ENCODE measurements at regions not wholly inside any gene's neighbourhood (a gene's known extent, or its start where the extent isn't known, plus 50 kb on each side); places are given as distances from the start of the nearest gene placed in this dataset.

GRCh38 chr2:35651688-35652323 is 703.8 kb upstream of the CRIM1 start:
- TF ChIP-seq ZNF621 (tag by site-specific recombination; IDR thresholded peaks at IDR 0.05) (no peak), GLIS1 (tag by site-specific recombination; IDR thresholded peaks at IDR 0.05) (no peak)
- H3K4me3 ChIP-seq (ENCODE audit: low read depth, low read length): no peak overlapping the region
- no peaks in the 10 kb centered on the region for H3K4me1 ChIP-seq (ENCODE audit: control insufficient read depth, insufficient read depth, low read length)
- POLR2A ChIA-PET: no interaction called here
- CTCF ChIA-PET: no interaction called here
- no peak overlapping the region for H3K27ac ChIP-seq (ENCODE audit: extremely low read depth, low read depth, low read length)
- H3K36me3 ChIP-seq (ENCODE audit: control insufficient read depth in 2 of 2, insufficient read depth in 1 of 2, low read length in 2 of 2): no peaks in the 10 kb centered on the region
- no peaks in the 10 kb centered on the region for H3K9me3 ChIP-seq (ENCODE audit: control insufficient read depth, insufficient read depth, low read depth, low read length)

GRCh38 chr2:35614640-35615039 is 740.9 kb upstream of the CRIM1 start:
- H3K9me3 ChIP-seq (ENCODE audit: control insufficient read depth, insufficient read depth, low read depth, low read length): no peaks in the 10 kb centered on the region
- H3K36me3 ChIP-seq (ENCODE audit: control insufficient read depth in 2 of 2, insufficient read depth in 1 of 2, low read length in 2 of 2): no peaks in the 10 kb centered on the region
- TF ChIP-seq TRIM28 (IDR thresholded peaks at IDR 0.05; ENCODE audit: borderline replicate concordance, low read length) (no peak), PRDM2 (tag by site-specific recombination; IDR thresholded peaks at IDR 0.05; ENCODE audit: borderline replicate concordance) (no peak), ZNF785 (tag by site-specific recombination; IDR thresholded peaks at IDR 0.05) (no peak), ZNF548 (tag by site-specific recombination; IDR thresholded peaks at IDR 0.05) (no peak), ZNF155 (tag by site-specific recombination; IDR thresholded peaks at IDR 0.05) (no peak), ZNF19 (tag by site-specific recombination; IDR thresholded peaks at IDR 0.05; ENCODE audit: low read depth) (no peak), PRDM1 (tag by site-specific recombination; IDR thresholded peaks at IDR 0.05) (no peak), ZNF184 (tag by site-specific recombination; IDR thresholded peaks at IDR 0.05) (no peak), BCL11A (tag by site-specific recombination; IDR thresholded peaks at IDR 0.05; ENCODE audit: low read depth) (no peak), HOXA7 (CRISPR knock-in tag; IDR thresholded peaks at IDR 0.05; ENCODE audit: borderline replicate concordance) (no peak), ZNF843 (tag by site-specific recombination; IDR thresholded peaks at IDR 0.05) (no peak), YY1 (tag by site-specific recombination; IDR thresholded peaks at IDR 0.05) (no peak), RBAK (tag by site-specific recombination; IDR thresholded peaks at IDR 0.05) (no peak)
- ChIA-PET POLR2A (no interaction called here), CTCF (no interaction called here)
- no peak overlapping the region for H3K4me3 ChIP-seq (ENCODE audit: low read depth, low read length)
- no peaks in the 10 kb centered on the region for H3K4me1 ChIP-seq (ENCODE audit: control insufficient read depth, insufficient read depth, low read length)
- no peak overlapping the region for H3K27ac ChIP-seq (ENCODE audit: extremely low read depth, low read depth, low read length)

GRCh38 chr2:35606394-35606793 is 749.2 kb upstream of the CRIM1 start:
- ChIA-PET POLR2A (no interaction called here), CTCF (no interaction called here)
- Histone ChIP-seq H3K27ac (ENCODE audit: extremely low read depth, low read depth, low read length) (no peak overlapping the region), H3K4me1 (ENCODE audit: control insufficient read depth, insufficient read depth, low read length) (no peaks in the 10 kb centered on the region), H3K4me3 (ENCODE audit: low read depth, low read length) (no peak overlapping the region), H3K36me3 (ENCODE audit: control insufficient read depth in 2 of 2, insufficient read depth in 1 of 2, low read length in 2 of 2) (no peaks in the 10 kb centered on the region), H3K9me3 (ENCODE audit: control insufficient read depth, insufficient read depth, low read depth, low read length) (no peaks in the 10 kb centered on the region)
- TF ChIP-seq ZNF354C (tag by site-specific recombination; IDR thresholded peaks at IDR 0.05; ENCODE audit: borderline replicate concordance, low read depth): no peak
- TF ChIP-seq MZF1 (tag by site-specific recombination; IDR thresholded peaks at IDR 0.05; ENCODE audit: borderline replicate concordance): no peak
- no peak for TF ChIP-seq ZNF473 (tag by site-specific recombination; IDR thresholded peaks at IDR 0.05)
- no peak for TF ChIP-seq ZNF24 (tag by site-specific recombination; IDR thresholded peaks at IDR 0.05)
- no peak for TF ChIP-seq ZNF530 (tag by site-specific recombination; IDR thresholded peaks at IDR 0.05; ENCODE audit: low read depth)
- TF ChIP-seq ZNF529 (tag by site-specific recombination; IDR thresholded peaks at IDR 0.05; ENCODE audit: insufficient replicate concordance): no peak
- no peak for TF ChIP-seq ZSCAN18 (tag by site-specific recombination; IDR thresholded peaks at IDR 0.05)

Measured in HEK293 (cell line).